Astrocyte of the cerebellum (primary cell): ENCODE measurements at regions not wholly inside any gene's neighbourhood (a gene's known extent, or its start where the extent isn't known, plus 50 kb on each side); places are given as distances from the start of the nearest gene placed in this dataset.
"Not testable (repeated sequence)": the region's sequence is repeated elsewhere in the genome, so short reads cannot be mapped to it uniquely, and the experiment has no call there.

Source experiments
- DNase-seq: peaks from one replicate; pipeline ENCODE4 v3.0.0-alpha.2; 2011; ENCODE audit warnings: low read depth
- H3K4me3 ChIP-seq: 2 replicates; pipeline ENCODE4 v1.5.1; 2011; ENCODE audit warnings: mild to moderate bottlenecking, low read depth, low read length, moderate library complexity
- in situ Hi-C: cut with HindIII; loops from 2 replicates; pipeline ENCODE4 v1.10.0; 2017; ENCODE audit warnings: low sequenced_read_pairs
- TF ChIP-seq, protein P1 (sequence below): IDR thresholded peaks from 2 replicates; pipeline ENCODE4 v1.5.1; 2012; ENCODE audit warnings: low read length, low read depth, moderate library complexity, mild to moderate bottlenecking; ENCODE audit errors: missing control alignments

DNA sequence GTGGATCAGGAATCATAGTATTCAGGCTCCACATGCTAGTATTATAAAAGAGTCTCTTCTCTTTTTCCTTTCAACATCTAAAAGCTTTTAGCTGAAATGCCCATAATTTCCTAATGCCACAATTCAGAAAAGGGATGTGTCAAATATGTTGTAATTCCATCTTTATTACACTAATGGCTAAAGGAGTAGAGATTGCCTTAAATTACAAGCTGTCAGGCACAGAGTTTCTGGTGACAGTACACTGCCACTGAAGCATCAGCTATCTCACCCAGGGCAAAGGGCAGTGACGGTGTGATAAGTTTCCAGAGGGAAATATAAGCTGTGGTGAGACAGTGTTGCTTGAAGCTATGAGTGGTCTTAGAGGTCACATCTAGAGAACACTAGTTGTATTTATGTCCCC lies 581.1 kb downstream of the KCNT2 start:
- no peak overlapping the region for H3K4me3 ChIP-seq
- TF ChIP-seq, protein P1, sequence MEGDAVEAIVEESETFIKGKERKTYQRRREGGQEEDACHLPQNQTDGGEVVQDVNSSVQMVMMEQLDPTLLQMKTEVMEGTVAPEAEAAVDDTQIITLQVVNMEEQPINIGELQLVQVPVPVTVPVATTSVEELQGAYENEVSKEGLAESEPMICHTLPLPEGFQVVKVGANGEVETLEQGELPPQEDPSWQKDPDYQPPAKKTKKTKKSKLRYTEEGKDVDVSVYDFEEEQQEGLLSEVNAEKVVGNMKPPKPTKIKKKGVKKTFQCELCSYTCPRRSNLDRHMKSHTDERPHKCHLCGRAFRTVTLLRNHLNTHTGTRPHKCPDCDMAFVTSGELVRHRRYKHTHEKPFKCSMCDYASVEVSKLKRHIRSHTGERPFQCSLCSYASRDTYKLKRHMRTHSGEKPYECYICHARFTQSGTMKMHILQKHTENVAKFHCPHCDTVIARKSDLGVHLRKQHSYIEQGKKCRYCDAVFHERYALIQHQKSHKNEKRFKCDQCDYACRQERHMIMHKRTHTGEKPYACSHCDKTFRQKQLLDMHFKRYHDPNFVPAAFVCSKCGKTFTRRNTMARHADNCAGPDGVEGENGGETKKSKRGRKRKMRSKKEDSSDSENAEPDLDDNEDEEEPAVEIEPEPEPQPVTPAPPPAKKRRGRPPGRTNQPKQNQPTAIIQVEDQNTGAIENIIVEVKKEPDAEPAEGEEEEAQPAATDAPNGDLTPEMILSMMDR = no peak
- in situ Hi-C loops = no loop called here
- DNase-seq = no peak

GRCh38 chr1:196021174-196021573 lies 587.1 kb downstream of the KCNT2 start:
- DNase-seq, H3K4me3 ChIP-seq, in situ Hi-C loops: not testable (repeated sequence)

- TF ChIP-seq, protein P1 = no peak
- DNase-seq = no peak
- in situ Hi-C loops = no loop called here
- H3K4me3 ChIP-seq = no peak overlapping the region
Measured at GRCh38 chr1:196009362-196009761, 598.9 kb downstream of the KCNT2 start.

DNA sequence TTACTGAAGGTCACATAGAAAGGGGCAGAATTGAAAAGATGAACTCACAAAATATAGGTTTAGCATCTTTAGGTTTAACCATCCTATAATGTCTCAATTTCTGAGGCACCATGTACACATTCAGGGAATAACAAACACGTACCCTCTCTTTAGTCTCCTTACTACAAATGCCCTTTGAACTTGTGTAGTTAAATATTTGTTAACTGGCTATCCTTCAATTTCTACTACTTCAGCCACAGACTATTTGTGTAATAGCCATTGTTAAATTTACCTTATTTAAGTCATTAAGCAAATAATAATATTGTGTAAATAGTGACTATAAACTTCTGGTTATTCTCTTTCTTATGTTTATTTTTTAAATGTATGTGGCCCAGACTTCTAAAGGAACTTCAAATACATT lies 600.5 kb downstream of the KCNT2 start:
- in situ Hi-C loops = no loop called here
- no peak overlapping the region for H3K4me3 ChIP-seq
- TF ChIP-seq, protein P1 = no peak
- DNase-seq = no peak

DNA sequence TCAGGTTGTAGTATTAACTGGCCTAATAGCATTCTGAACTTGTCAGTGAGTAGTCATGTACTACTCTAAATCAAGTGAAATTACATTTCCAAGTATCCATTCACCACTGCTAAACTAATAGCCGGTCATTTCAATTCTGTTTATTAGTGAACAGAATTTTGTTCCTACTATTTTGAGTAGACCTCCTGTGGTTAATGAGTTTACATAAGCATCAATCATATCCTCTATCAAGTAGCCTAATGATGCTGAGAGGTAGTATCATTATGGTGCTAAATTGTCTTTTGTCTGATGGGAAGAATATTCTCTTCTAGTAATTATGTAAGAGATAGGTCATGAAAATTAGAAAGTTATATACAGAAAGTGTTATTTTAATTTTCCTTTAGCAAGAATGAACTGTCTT lies 602.8 kb downstream of the KCNT2 start:
- in situ Hi-C loops = no loop called here
- TF ChIP-seq, protein P1 = no peak
- H3K4me3 ChIP-seq = no peak overlapping the region

DNA sequence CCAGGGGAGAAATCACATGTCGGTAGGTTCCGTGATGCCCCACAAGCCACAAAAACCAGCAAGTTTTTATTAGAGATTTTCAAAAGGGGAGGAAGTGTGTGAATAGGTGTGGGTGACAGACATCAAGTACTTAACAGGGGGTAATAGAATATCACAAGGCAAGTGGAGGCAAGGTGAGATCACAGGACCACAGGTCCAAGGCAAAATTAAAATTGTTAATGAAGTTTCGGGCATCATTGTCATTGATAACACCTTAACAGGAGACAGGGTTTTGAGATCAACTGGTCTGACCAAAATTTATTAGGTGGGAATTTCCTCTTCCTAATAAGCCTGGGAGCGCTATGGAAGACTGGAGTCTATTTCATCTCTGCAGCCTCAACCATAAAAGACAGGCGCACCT lies 603.9 kb downstream of the KCNT2 start:
- H3K4me3 ChIP-seq, in situ Hi-C loops, DNase-seq: not testable (repeated sequence)

More for the DNA sequence above, 602.8 kb downstream of the KCNT2 start:
- no peak for DNase-seq

- TF ChIP-seq, protein P1 = no peak
- in situ Hi-C loops = no loop called here
- DNase-seq = no peak
- no peak overlapping the region for H3K4me3 ChIP-seq
Measured at GRCh38 chr1:196002906-196003305, 605.3 kb downstream of the KCNT2 start.

GRCh38 chr1:196002296-196002695 lies 605.9 kb downstream of the KCNT2 start:
- DNase-seq, in situ Hi-C loops, H3K4me3 ChIP-seq: not testable (repeated sequence)
